T-helper 1 cell treated with Interleukin-12 subunit alpha and Interleukin-12 subunit beta and Interleukin-4 antibody, amounts not matched to agents 30 ng/mL and 1 ng/mL, for 36 hours (primary cell): ENCODE measurements at regions not wholly inside any gene's neighbourhood (a gene's known extent, or its start where the extent isn't known, plus 50 kb on each side); places are given as distances from the start of the nearest gene placed in this dataset.
"Not testable (repeated sequence)": the region's sequence is repeated elsewhere in the genome, so short reads cannot be mapped to it uniquely, and the experiment has no call there.

Source experiments
- intact Hi-C: fragments of 100-400 bp; cut with micrococcal nuclease; formaldehyde crosslinking; loops from one replicate; pipeline ENCODE4 v1.15.1; 2024

- intact Hi-C loops = no loop called here
Observed at GRCh38 chr3:164468055-164468454, 610.2 kb downstream of the SI start.

- intact Hi-C loops = no loop called here
Observed at GRCh38 chr3:164467007-164467406, 611.3 kb downstream of the SI start.

GRCh38 chr3:164465172-164465571 lies 613.1 kb downstream of the SI start:
- intact Hi-C loops = no loop called here

- intact Hi-C loops = no loop called here
Observed at GRCh38 chr3:164460851-164461250, 617.4 kb downstream of the SI start.

- intact Hi-C loops = no loop called here
Observed at GRCh38 chr3:164459521-164460151, 618.7 kb downstream of the SI start.

GRCh38 chr3:164458986-164459385 lies 619.3 kb downstream of the SI start:
- intact Hi-C loops = no loop called here

GRCh38 chr3:164453714-164454113 lies 624.6 kb downstream of the SI start:
- intact Hi-C loops = no loop called here

GRCh38 chr3:164452707-164453106 lies 625.6 kb downstream of the SI start:
- intact Hi-C loops = no loop called here

- intact Hi-C loops = no loop called here
Observed at GRCh38 chr3:164451072-164451910, 627.0 kb downstream of the SI start.

GRCh38 chr3:164450276-164450905 lies 627.9 kb downstream of the SI start:
- intact Hi-C loops = no loop called here

- intact Hi-C loops = no loop called here
Observed at GRCh38 chr3:164419220-164419619, 659.1 kb downstream of the SI start.

GRCh38 chr3:164418414-164418813 lies 659.9 kb downstream of the SI start:
- intact Hi-C loops = no loop called here

GRCh38 chr3:164417955-164418354 lies 660.3 kb downstream of the SI start:
- intact Hi-C loops = no loop called here

- intact Hi-C loops = no loop called here
Observed at GRCh38 chr3:164416491-164417222, 661.6 kb downstream of the SI start.

- intact Hi-C loops = no loop called here
Observed at GRCh38 chr3:164408326-164408725, 670.0 kb downstream of the SI start.

GRCh38 chr3:164407111-164407510 lies 671.2 kb downstream of the SI start:
- intact Hi-C loops = no loop called here

- intact Hi-C loops = no loop called here
Observed at GRCh38 chr3:164406281-164406680, 672.0 kb downstream of the SI start.

- intact Hi-C loops = no loop called here
Observed at GRCh38 chr3:164401923-164402322, 676.4 kb downstream of the SI start.

- intact Hi-C loops = not testable (repeated sequence)
Observed at GRCh38 chr3:164401440-164401839, 676.9 kb downstream of the SI start.

GRCh38 chr3:164397462-164397861 lies 680.8 kb downstream of the SI start:
- intact Hi-C loops = no loop called here

- intact Hi-C loops = no loop called here
Observed at GRCh38 chr3:164393171-164393570, 685.1 kb downstream of the SI start.

- intact Hi-C loops = no loop called here
Observed at GRCh38 chr3:164390046-164390445, 688.2 kb downstream of the SI start.
